Esophagus squamous epithelium (tissue), 4 donors: ENCODE measurements at regions not wholly inside any gene's neighbourhood (a gene's known extent, or its start where the extent isn't known, plus 50 kb on each side); places are given as distances from the start of the nearest gene placed in this dataset.

Experiments
- POLR2A ChIP-seq, 4 donors: fragments of 450-650 bp; IDR thresholded peaks; one replicate each; pipeline ENCODE4 v1.6.1; 2017; ENCODE audit warnings: antibody characterized with exemption in 4 of 4, mild to moderate bottlenecking in 4 of 4, moderate library complexity in 3 of 4
- TF ChIP-seq, protein P1 (sequence below), 6 experiments: fragments of 450-650 bp in 4 of 6; fragments of 200-600 bp in 2 of 6; sonication (generic) in 2 of 6; IDR thresholded peaks; one replicate each; pipeline ENCODE4 v1.5.1; 2016 to 2019; ENCODE audit warnings: antibody characterized with exemption in 6 of 6, mild to moderate bottlenecking in 4 of 6, moderate library complexity in 4 of 6

DNA sequence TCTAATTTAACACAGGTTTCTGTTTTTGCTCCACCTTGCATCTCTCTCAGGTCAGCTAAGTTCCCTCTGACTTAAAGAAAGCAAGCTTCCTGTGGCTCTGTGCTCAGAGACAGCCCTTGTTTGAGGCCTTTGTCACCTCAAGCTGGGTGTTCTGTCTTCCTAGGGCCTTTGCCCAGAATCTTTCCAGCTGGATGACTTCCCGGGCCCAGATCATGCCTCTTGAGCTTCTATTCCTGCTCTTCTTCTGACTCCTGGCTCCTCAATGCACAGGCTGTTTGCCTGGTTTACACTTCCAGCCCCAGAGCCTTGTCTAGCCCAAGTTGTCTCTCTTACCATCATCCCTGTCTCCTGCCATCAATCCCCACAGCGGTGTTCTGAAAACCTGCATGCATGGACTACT, 300.6 kb downstream of the VPS13C start:
- TF ChIP-seq, protein P1, sequence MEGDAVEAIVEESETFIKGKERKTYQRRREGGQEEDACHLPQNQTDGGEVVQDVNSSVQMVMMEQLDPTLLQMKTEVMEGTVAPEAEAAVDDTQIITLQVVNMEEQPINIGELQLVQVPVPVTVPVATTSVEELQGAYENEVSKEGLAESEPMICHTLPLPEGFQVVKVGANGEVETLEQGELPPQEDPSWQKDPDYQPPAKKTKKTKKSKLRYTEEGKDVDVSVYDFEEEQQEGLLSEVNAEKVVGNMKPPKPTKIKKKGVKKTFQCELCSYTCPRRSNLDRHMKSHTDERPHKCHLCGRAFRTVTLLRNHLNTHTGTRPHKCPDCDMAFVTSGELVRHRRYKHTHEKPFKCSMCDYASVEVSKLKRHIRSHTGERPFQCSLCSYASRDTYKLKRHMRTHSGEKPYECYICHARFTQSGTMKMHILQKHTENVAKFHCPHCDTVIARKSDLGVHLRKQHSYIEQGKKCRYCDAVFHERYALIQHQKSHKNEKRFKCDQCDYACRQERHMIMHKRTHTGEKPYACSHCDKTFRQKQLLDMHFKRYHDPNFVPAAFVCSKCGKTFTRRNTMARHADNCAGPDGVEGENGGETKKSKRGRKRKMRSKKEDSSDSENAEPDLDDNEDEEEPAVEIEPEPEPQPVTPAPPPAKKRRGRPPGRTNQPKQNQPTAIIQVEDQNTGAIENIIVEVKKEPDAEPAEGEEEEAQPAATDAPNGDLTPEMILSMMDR (IDR thresholded peaks at IDR 0.05) = no peak
- TF ChIP-seq POLR2A (IDR thresholded peaks at IDR 0.05) = no peak
